ENCODE measurements at regions not wholly inside any gene's neighbourhood (a gene's known extent, or its start where the extent isn't known, plus 50 kb on each side); places are given as distances from the start of the nearest gene placed in this dataset.

GRCh38 chr10:131495224-131495623 lies 183.7 kb upstream of the TCERG1L start:
- H2BK15ac ChIP-seq (replicated peaks; ENCODE audit: low read depth), result no peak overlapping the region
- no peak overlapping the region for H3K18ac ChIP-seq (ENCODE audit: low read length)
- DNase-seq, result no peak
- no peak overlapping the region for H3K4ac ChIP-seq (ENCODE audit: low read depth, low read length)
- no peaks in the 10 kb centered on the region for H3K79me2 ChIP-seq (ENCODE audit: control insufficient read depth, insufficient read depth, low read length)
- no peak overlapping the region for H2BK5ac ChIP-seq (ENCODE audit: low read length)
- no peaks in the 10 kb centered on the region for H3K36me3 ChIP-seq (ENCODE audit: control insufficient read depth, insufficient read depth, low read length)
- no peak overlapping the region for H2BK120ac ChIP-seq (ENCODE audit: low read depth, low read length)
- no peaks in the 10 kb centered on the region for H3K27me3 ChIP-seq (ENCODE audit: insufficient read depth, low read length, poor library complexity)
- WGBS (ENCODE audit: extremely low coverage, insufficient coverage, low lambda C conversion rate), result no CpG with 5 or more reads among the region's 4 CpGs
- no peak overlapping the region for H3K4me3 ChIP-seq (ENCODE audit: low read length)
- H2AK5ac ChIP-seq (ENCODE audit: low read length), result no peak overlapping the region
- no peaks in the 10 kb centered on the region for H3K79me1 ChIP-seq (ENCODE audit: low read length)
- H3K27ac ChIP-seq (ENCODE audit: low read depth, low read length), result no peak overlapping the region
- no peak overlapping the region for H3K56ac ChIP-seq (ENCODE audit: low read length)
- H3K9ac ChIP-seq (ENCODE audit: low read length), result no peak overlapping the region
- no peaks in the 10 kb centered on the region for H3K4me1 ChIP-seq (ENCODE audit: control insufficient read depth, low read depth, low read length)
- H3K4me2 ChIP-seq (ENCODE audit: low read length), result no peak overlapping the region
- no peak overlapping the region for H3K23ac ChIP-seq (ENCODE audit: low read length)
- H4K5ac ChIP-seq (ENCODE audit: low read length), result no peak overlapping the region
- H4K8ac ChIP-seq (ENCODE audit: low read depth, low read length), result no peak overlapping the region

GRCh38 chr10:131495892-131496291 lies 184.4 kb upstream of the TCERG1L start:
- no peak overlapping the region for H3K4me3 ChIP-seq (ENCODE audit: low read length)
- no peak overlapping the region for H3K4ac ChIP-seq (ENCODE audit: low read depth, low read length)
- H2BK15ac ChIP-seq (replicated peaks; ENCODE audit: low read depth), result no peak overlapping the region
- H2BK5ac ChIP-seq (ENCODE audit: low read length), result no peak overlapping the region
- H3K23ac ChIP-seq (ENCODE audit: low read length), result no peak overlapping the region
- H2BK120ac ChIP-seq (ENCODE audit: low read depth, low read length), result no peak overlapping the region
- H4K5ac ChIP-seq (ENCODE audit: low read length), result no peak overlapping the region
- H3K4me1 ChIP-seq (ENCODE audit: control insufficient read depth, low read depth, low read length), result no peaks in the 10 kb centered on the region
- no peak overlapping the region for H3K27ac ChIP-seq (ENCODE audit: low read depth, low read length)
- no peaks in the 10 kb centered on the region for H3K79me2 ChIP-seq (ENCODE audit: control insufficient read depth, insufficient read depth, low read length)
- WGBS (ENCODE audit: extremely low coverage, insufficient coverage, low lambda C conversion rate), result no CpG with 5 or more reads among the region's 14 CpGs
- H3K18ac ChIP-seq (ENCODE audit: low read length), result no peak overlapping the region
- no peak overlapping the region for H3K4me2 ChIP-seq (ENCODE audit: low read length)
- H3K79me1 ChIP-seq (ENCODE audit: low read length), result no peaks in the 10 kb centered on the region
- no peak overlapping the region for H3K9ac ChIP-seq (ENCODE audit: low read length)
- no peak overlapping the region for H3K56ac ChIP-seq (ENCODE audit: low read length)
- no peaks in the 10 kb centered on the region for H3K27me3 ChIP-seq (ENCODE audit: insufficient read depth, low read length, poor library complexity)
- no peaks in the 10 kb centered on the region for H3K36me3 ChIP-seq (ENCODE audit: control insufficient read depth, insufficient read depth, low read length)
- no peak overlapping the region for H2AK5ac ChIP-seq (ENCODE audit: low read length)
- no peak for DNase-seq
- H4K8ac ChIP-seq (ENCODE audit: low read depth, low read length), result no peak overlapping the region

GRCh38 chr10:131496351-131497052 lies 185.0 kb upstream of the TCERG1L start:
- WGBS (ENCODE audit: extremely low coverage, insufficient coverage, low lambda C conversion rate), result no CpG with 5 or more reads among the region's 16 CpGs
- Histone ChIP-seq H3K9ac (ENCODE audit: low read length) (no peak overlapping the region), H3K4me1 (ENCODE audit: control insufficient read depth, low read depth, low read length) (no peaks in the 10 kb centered on the region), H3K4me2 (ENCODE audit: low read length) (no peak overlapping the region), H3K23ac (ENCODE audit: low read length) (no peak overlapping the region), H3K27me3 (ENCODE audit: insufficient read depth, low read length, poor library complexity) (no peaks in the 10 kb centered on the region), H3K27ac (ENCODE audit: low read depth, low read length) (no peak overlapping the region), H2AK5ac (ENCODE audit: low read length) (no peak overlapping the region), H3K36me3 (ENCODE audit: control insufficient read depth, insufficient read depth, low read length) (no peaks in the 10 kb centered on the region), H3K79me1 (ENCODE audit: low read length) (no peaks in the 10 kb centered on the region), H3K4me3 (ENCODE audit: low read length) (no peak overlapping the region), H2BK15ac (replicated peaks; ENCODE audit: low read depth) (no peak overlapping the region), H3K18ac (ENCODE audit: low read length) (no peak overlapping the region), H4K8ac (ENCODE audit: low read depth, low read length) (no peak overlapping the region), H2BK5ac (ENCODE audit: low read length) (no peak overlapping the region), H4K5ac (ENCODE audit: low read length) (no peak overlapping the region), H2BK120ac (ENCODE audit: low read depth, low read length) (no peak overlapping the region), H3K4ac (ENCODE audit: low read depth, low read length) (no peak overlapping the region), H3K56ac (ENCODE audit: low read length) (no peak overlapping the region), H3K79me2 (ENCODE audit: control insufficient read depth, insufficient read depth, low read length) (no peaks in the 10 kb centered on the region)
- DNase-seq, result peak; percentile 8

- Histone ChIP-seq H3K9ac (ENCODE audit: low read length) (no peak overlapping the region), H3K23ac (ENCODE audit: low read length) (no peak overlapping the region), H3K4me2 (ENCODE audit: low read length) (no peak overlapping the region), H3K79me1 (ENCODE audit: low read length) (no peaks in the 10 kb centered on the region), H3K79me2 (ENCODE audit: control insufficient read depth, insufficient read depth, low read length) (no peaks in the 10 kb centered on the region), H2BK15ac (replicated peaks; ENCODE audit: low read depth) (no peak overlapping the region), H2BK120ac (ENCODE audit: low read depth, low read length) (no peak overlapping the region), H3K27ac (ENCODE audit: low read depth, low read length) (no peak overlapping the region), H4K8ac (ENCODE audit: low read depth, low read length) (no peak overlapping the region), H3K56ac (ENCODE audit: low read length) (no peak overlapping the region), H3K27me3 (ENCODE audit: insufficient read depth, low read length, poor library complexity) (no peaks in the 10 kb centered on the region), H2AK5ac (ENCODE audit: low read length) (no peak overlapping the region), H3K4me3 (ENCODE audit: low read length) (no peak overlapping the region), H4K5ac (ENCODE audit: low read length) (no peak overlapping the region), H3K36me3 (ENCODE audit: control insufficient read depth, insufficient read depth, low read length) (no peaks in the 10 kb centered on the region), H2BK5ac (ENCODE audit: low read length) (no peak overlapping the region), H3K4me1 (ENCODE audit: control insufficient read depth, low read depth, low read length) (no peaks in the 10 kb centered on the region), H3K4ac (ENCODE audit: low read depth, low read length) (no peak overlapping the region), H3K18ac (ENCODE audit: low read length) (no peak overlapping the region)
- WGBS (ENCODE audit: extremely low coverage, insufficient coverage, low lambda C conversion rate), result no CpG with 5 or more reads among the region's 3 CpGs
- DNase-seq, result no peak
These were observed 188.0 kb upstream of the TCERG1L start for GRCh38 chr10:131499566-131499965.

GRCh38 chr10:131500181-131500580 lies 188.7 kb upstream of the TCERG1L start:
- Histone ChIP-seq H4K8ac (ENCODE audit: low read depth, low read length) (no peak overlapping the region), H3K4me1 (ENCODE audit: control insufficient read depth, low read depth, low read length) (no peaks in the 10 kb centered on the region), H3K27ac (ENCODE audit: low read depth, low read length) (no peak overlapping the region), H3K4me2 (ENCODE audit: low read length) (no peak overlapping the region), H3K23ac (ENCODE audit: low read length) (no peak overlapping the region), H2BK15ac (replicated peaks; ENCODE audit: low read depth) (no peak overlapping the region), H3K27me3 (ENCODE audit: insufficient read depth, low read length, poor library complexity) (no peaks in the 10 kb centered on the region), H3K18ac (ENCODE audit: low read length) (no peak overlapping the region), H3K56ac (ENCODE audit: low read length) (no peak overlapping the region), H2AK5ac (ENCODE audit: low read length) (no peak overlapping the region), H2BK120ac (ENCODE audit: low read depth, low read length) (no peak overlapping the region), H3K4ac (ENCODE audit: low read depth, low read length) (no peak overlapping the region), H3K4me3 (ENCODE audit: low read length) (no peak overlapping the region), H2BK5ac (ENCODE audit: low read length) (no peak overlapping the region), H3K9ac (ENCODE audit: low read length) (no peak overlapping the region), H3K79me1 (ENCODE audit: low read length) (no peaks in the 10 kb centered on the region), H3K79me2 (ENCODE audit: control insufficient read depth, insufficient read depth, low read length) (no peaks in the 10 kb centered on the region), H3K36me3 (ENCODE audit: control insufficient read depth, insufficient read depth, low read length) (no peaks in the 10 kb centered on the region), H4K5ac (ENCODE audit: low read length) (no peak overlapping the region)
- no peak for DNase-seq
- WGBS (ENCODE audit: extremely low coverage, insufficient coverage, low lambda C conversion rate), result no CpG with 5 or more reads among the region's 9 CpGs

GRCh38 chr10:131500892-131501291 lies 189.4 kb upstream of the TCERG1L start:
- Histone ChIP-seq H2BK15ac (replicated peaks; ENCODE audit: low read depth) (no peak overlapping the region), H3K79me2 (ENCODE audit: control insufficient read depth, insufficient read depth, low read length) (no peaks in the 10 kb centered on the region), H2AK5ac (ENCODE audit: low read length) (no peak overlapping the region), H2BK5ac (ENCODE audit: low read length) (no peak overlapping the region), H3K56ac (ENCODE audit: low read length) (no peak overlapping the region), H3K4ac (ENCODE audit: low read depth, low read length) (no peak overlapping the region), H3K4me3 (ENCODE audit: low read length) (no peak overlapping the region), H3K4me2 (ENCODE audit: low read length) (no peak overlapping the region), H3K18ac (ENCODE audit: low read length) (no peak overlapping the region), H3K27ac (ENCODE audit: low read depth, low read length) (no peak overlapping the region), H3K23ac (ENCODE audit: low read length) (no peak overlapping the region), H3K79me1 (ENCODE audit: low read length) (no peaks in the 10 kb centered on the region), H3K27me3 (ENCODE audit: insufficient read depth, low read length, poor library complexity) (no peaks in the 10 kb centered on the region), H4K5ac (ENCODE audit: low read length) (no peak overlapping the region), H3K4me1 (ENCODE audit: control insufficient read depth, low read depth, low read length) (no peaks in the 10 kb centered on the region), H4K8ac (ENCODE audit: low read depth, low read length) (no peak overlapping the region), H3K9ac (ENCODE audit: low read length) (no peak overlapping the region), H3K36me3 (ENCODE audit: control insufficient read depth, insufficient read depth, low read length) (no peaks in the 10 kb centered on the region), H2BK120ac (ENCODE audit: low read depth, low read length) (no peak overlapping the region)
- WGBS (ENCODE audit: extremely low coverage, insufficient coverage, low lambda C conversion rate), result no CpG with 5 or more reads among the region's 5 CpGs
- no peak for DNase-seq
